ENCODE measurements at regions not wholly inside any gene's neighbourhood (a gene's known extent, or its start where the extent isn't known, plus 50 kb on each side); places are given as distances from the start of the nearest gene placed in this dataset.

DNA sequence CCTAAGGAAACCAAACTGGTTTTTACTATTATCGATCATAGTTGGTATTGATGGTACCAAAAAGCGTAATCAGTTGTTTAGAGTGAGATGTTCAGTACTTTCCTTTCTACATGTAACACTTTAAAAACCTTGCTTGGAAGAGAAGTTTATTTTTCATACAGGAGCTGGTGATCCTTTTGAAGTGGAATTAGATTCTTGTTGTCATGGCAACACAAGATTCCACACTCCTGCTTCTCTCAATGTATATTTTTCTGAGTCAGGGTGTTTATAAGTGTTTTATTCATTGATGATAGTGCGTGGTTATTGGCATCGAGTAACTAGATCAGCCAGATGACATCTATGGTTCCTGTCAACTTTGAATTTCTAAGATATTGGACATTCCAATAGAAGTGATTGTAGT lies 181.1 kb upstream of the CHD1 start:
- no peak for DNase-seq (ENCODE audit: low spot score in 2 of 2)
- Histone ChIP-seq H3K27ac (no peak overlapping the region), H3K27me3 (no peaks in the 10 kb centered on the region), H3K9me3 (no peaks in the 10 kb centered on the region), H3K4me3 (no peak overlapping the region), H3K36me3 (no peaks in the 10 kb centered on the region), H3K4me1 (no peaks in the 10 kb centered on the region)
- intact Hi-C loops (cut with DNase I; ENCODE audit: low total_unique reads) = no loop called here
- TF ChIP-seq POLR2A (IDR thresholded peaks at IDR 0.05) = no peak
- TF ChIP-seq, protein P1, sequence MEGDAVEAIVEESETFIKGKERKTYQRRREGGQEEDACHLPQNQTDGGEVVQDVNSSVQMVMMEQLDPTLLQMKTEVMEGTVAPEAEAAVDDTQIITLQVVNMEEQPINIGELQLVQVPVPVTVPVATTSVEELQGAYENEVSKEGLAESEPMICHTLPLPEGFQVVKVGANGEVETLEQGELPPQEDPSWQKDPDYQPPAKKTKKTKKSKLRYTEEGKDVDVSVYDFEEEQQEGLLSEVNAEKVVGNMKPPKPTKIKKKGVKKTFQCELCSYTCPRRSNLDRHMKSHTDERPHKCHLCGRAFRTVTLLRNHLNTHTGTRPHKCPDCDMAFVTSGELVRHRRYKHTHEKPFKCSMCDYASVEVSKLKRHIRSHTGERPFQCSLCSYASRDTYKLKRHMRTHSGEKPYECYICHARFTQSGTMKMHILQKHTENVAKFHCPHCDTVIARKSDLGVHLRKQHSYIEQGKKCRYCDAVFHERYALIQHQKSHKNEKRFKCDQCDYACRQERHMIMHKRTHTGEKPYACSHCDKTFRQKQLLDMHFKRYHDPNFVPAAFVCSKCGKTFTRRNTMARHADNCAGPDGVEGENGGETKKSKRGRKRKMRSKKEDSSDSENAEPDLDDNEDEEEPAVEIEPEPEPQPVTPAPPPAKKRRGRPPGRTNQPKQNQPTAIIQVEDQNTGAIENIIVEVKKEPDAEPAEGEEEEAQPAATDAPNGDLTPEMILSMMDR (IDR thresholded peaks at IDR 0.05) = no peak

DNA sequence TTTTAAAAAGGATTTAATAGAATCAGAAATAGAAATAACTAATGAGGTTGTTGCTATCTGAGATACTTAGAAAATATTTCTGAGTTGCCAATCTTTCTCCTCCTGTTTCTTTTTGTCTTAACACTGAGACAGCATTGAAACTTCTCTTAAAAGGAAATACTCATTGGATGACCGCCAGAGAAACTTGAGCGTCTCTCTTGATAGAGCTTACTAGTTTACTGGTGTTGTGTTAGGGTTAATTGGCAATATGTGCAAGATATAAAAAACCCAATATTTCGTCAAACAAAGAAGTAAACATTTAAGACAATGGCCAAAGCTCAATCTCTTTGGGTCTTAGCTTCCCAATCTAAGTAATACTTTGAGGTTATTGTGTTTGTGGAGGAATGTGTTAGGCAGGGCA lies 176.4 kb upstream of the CHD1 start:
- Histone ChIP-seq H3K4me3 (no peak overlapping the region), H3K27ac (no peak overlapping the region), H3K9me3 (no peaks in the 10 kb centered on the region), H3K4me1 (no peaks in the 10 kb centered on the region), H3K27me3 (no peaks in the 10 kb centered on the region), H3K36me3 (no peaks in the 10 kb centered on the region)
- DNase-seq (ENCODE audit: low spot score in 2 of 2) = no peak
- TF ChIP-seq POLR2A (IDR thresholded peaks at IDR 0.05) (no peak), POLR2AphosphoS5 (IDR thresholded peaks at IDR 0.05) (no peak)
- TF ChIP-seq, protein P1 (IDR thresholded peaks at IDR 0.05) = no peak
- intact Hi-C loops (cut with DNase I; ENCODE audit: low total_unique reads) = no loop called here

DNA sequence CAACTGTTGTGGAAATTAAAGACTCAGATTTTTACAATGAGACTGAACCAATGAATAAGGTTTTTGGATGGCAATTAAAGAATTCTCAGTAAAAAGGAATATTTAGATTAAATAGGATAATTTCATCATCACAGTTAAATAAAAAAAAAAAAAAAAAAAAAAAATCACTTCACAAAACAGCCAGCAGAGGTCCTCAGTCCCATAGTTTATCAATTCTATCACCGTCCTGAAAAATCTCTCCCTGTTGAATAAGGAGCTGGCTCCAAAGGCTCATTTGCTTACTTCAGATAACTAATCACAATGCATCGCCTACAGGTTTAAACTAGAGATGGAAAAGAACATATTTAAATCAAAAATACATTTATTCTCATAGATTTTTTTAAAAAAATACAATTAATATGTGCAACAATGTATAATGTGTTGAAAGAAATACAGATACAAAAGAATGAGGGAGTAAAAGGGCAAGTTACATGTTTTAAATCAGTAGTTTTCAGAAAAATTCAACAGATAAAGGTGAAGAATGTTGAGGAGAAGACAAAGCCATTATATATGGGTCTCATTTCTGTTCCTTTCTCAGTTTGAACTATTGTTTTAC lies 175.8 kb upstream of the CHD1 start:
- H3K36me3 ChIP-seq = no peaks in the 10 kb centered on the region
- H3K4me1 ChIP-seq = no peaks in the 10 kb centered on the region
- no peak overlapping the region for H3K4me3 ChIP-seq
- H3K27ac ChIP-seq = no peak overlapping the region
- H3K9me3 ChIP-seq = no peaks in the 10 kb centered on the region
- intact Hi-C loops (cut with DNase I; ENCODE audit: low total_unique reads) = no loop called here
- no peak for DNase-seq (ENCODE audit: low spot score in 2 of 2)
- TF ChIP-seq, protein P1 (IDR thresholded peaks at IDR 0.05) = peak in 2 of 3 donors; percentile 37 to 58
- no peak for TF ChIP-seq POLR2A (IDR thresholded peaks at IDR 0.05)
- no peak for TF ChIP-seq POLR2AphosphoS5 (IDR thresholded peaks at IDR 0.05)
- H3K27me3 ChIP-seq = no peaks in the 10 kb centered on the region

DNA sequence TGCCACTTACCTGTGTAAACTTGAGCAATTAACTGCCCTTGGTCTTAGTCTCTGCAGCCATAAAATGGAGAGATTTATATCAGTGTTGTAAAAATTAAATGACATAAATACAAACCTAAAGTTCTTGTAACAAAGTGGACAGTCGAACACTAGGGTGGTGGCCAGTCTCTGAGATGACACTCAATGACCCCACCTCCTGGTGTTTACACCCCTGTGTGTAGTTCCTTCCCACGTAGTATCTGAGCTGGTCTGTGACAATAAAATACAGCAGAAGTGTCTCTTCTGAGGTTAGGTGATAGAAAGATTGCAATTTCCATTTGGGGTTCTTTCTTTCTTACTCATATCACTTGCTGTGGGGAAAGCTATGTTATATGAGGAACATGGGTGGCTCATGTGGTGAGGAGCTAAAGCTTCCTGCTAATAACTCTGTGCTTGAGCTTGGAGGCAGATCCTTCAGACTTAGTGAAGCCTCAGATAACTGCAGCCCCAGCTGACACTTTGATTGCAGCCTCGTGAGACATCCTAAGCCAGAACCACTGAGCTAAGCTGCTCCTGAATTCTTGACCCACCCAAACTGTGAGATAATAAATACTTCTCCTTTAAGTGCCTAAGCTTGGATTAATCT lies 173.4 kb upstream of the CHD1 start:
- Histone ChIP-seq H3K4me3 (no peak overlapping the region), H3K36me3 (no peaks in the 10 kb centered on the region), H3K27me3 (no peaks in the 10 kb centered on the region), H3K27ac (no peak overlapping the region), H3K4me1 (no peaks in the 10 kb centered on the region), H3K9me3 (no peaks in the 10 kb centered on the region)
- DNase-seq (ENCODE audit: low spot score in 2 of 2) = no peak
- intact Hi-C loops (cut with DNase I; ENCODE audit: low total_unique reads) = no loop called here
- no peak for TF ChIP-seq POLR2A (IDR thresholded peaks at IDR 0.05)
- TF ChIP-seq, protein P1 (IDR thresholded peaks at IDR 0.05) = no peak
- no peak for TF ChIP-seq POLR2AphosphoS5 (IDR thresholded peaks at IDR 0.05)

DNA sequence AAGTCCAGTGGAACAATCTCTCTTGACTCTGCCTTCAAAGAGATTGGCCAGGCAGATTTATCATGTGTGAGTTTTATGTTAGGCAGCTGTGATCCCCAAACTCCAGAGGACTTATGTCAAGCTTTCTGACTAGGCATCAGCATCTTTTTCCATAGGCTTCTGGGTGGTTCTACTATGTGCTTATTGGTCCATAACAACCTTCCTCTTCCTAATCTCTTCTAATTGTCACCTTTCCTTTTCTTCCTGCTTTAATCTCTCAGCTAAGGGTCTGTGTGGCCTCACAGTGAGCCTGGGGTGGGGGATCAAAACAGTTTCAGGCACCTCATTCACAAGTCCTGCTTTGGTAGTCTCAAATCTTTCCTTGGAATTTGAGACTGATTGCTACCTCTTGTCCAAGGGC lies 170.9 kb upstream of the CHD1 start:
- Histone ChIP-seq H3K27me3 (no peaks in the 10 kb centered on the region), H3K9me3 (no peaks in the 10 kb centered on the region), H3K4me1 (no peaks in the 10 kb centered on the region), H3K4me3 (no peak overlapping the region), H3K27ac (no peak overlapping the region), H3K36me3 (no peaks in the 10 kb centered on the region)
- intact Hi-C loops (cut with DNase I; ENCODE audit: low total_unique reads) = no loop called here
- TF ChIP-seq POLR2A (IDR thresholded peaks at IDR 0.05) (no peak), POLR2AphosphoS5 (IDR thresholded peaks at IDR 0.05) (no peak)
- TF ChIP-seq, protein P1 (IDR thresholded peaks at IDR 0.05) = no peak
- DNase-seq (ENCODE audit: low spot score in 2 of 2) = no peak
